HFFc6 (cell line): ENCODE measurements at regions not wholly inside any gene's neighbourhood (a gene's known extent, or its start where the extent isn't known, plus 50 kb on each side); places are given as distances from the start of the nearest gene placed in this dataset.
"Not testable (repeated sequence)": the region's sequence is repeated elsewhere in the genome, so short reads cannot be mapped to it uniquely, and the experiment has no call there.

Source experiments
- DNase-seq: peaks from one replicate; pipeline ENCODE4 v3.0.0-alpha.2; 2018
- H3K27ac Mint-ChIP-seq: 2 replicates; pipeline ENCODE4 v1.8.0; 2020; ENCODE audit warnings: mild to moderate bottlenecking, mixed read lengths
- H3K27me3 Mint-ChIP-seq: 2 replicates; pipeline ENCODE4 v1.8.0; 2021; ENCODE audit warnings: mild to moderate bottlenecking, moderate library complexity, mixed read lengths; ENCODE audit not compliant: insufficient read depth
- H3K36me3 Mint-ChIP-seq: 2 replicates; pipeline ENCODE4 v1.8.0; 2021; ENCODE audit warnings: low read depth, mixed read lengths
- H3K4me1 Mint-ChIP-seq: 2 replicates; pipeline ENCODE4 v1.8.0; 2020; ENCODE audit warnings: low read depth, mixed read lengths
- H3K4me3 Mint-ChIP-seq: 2 replicates; pipeline ENCODE4 v1.8.0; 2020; ENCODE audit warnings: mild to moderate bottlenecking, moderate library complexity, mixed read lengths
- H3K9me3 Mint-ChIP-seq: 2 replicates; pipeline ENCODE4 v1.8.0; 2020; ENCODE audit warnings: mild to moderate bottlenecking, mixed read lengths
- TF ChIP-seq, protein P1 (sequence below): fragments of 200-600 bp; sonication (generic); IDR thresholded peaks from 2 replicates; pipeline ENCODE4 v1.5.0; 2021; ENCODE audit warnings: antibody characterized with exemption, mild to moderate bottlenecking

DNA sequence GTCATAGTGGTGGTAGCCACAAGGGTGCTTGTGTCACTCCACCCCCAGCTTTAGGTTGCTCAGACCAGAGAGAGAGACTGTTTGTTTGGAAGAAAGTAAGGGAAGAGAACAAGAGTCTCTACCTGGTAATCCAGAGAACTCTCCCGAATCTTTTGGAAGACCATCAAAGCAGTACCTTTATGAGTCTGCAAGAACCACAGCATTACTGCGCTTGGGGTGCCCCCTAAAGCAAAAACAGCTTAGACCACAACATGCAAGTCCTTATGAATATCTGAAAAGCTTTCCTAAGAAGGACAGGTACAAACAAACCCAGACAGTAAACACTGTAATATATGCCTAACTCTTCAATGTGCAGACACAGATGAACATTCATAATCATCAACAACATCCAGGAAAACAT, 1398.6 kb upstream of the C9orf72 start:
- Mint-ChIP-seq H3K27ac (no peak overlapping the region), H3K4me1 (no peaks in the 10 kb centered on the region), H3K4me3 (no peak overlapping the region), H3K36me3 (no peaks in the 10 kb centered on the region), H3K9me3 (peaks cover 34% of the 10 kb centered on the region), H3K27me3 (no peaks in the 10 kb centered on the region)
- TF ChIP-seq, protein P1, sequence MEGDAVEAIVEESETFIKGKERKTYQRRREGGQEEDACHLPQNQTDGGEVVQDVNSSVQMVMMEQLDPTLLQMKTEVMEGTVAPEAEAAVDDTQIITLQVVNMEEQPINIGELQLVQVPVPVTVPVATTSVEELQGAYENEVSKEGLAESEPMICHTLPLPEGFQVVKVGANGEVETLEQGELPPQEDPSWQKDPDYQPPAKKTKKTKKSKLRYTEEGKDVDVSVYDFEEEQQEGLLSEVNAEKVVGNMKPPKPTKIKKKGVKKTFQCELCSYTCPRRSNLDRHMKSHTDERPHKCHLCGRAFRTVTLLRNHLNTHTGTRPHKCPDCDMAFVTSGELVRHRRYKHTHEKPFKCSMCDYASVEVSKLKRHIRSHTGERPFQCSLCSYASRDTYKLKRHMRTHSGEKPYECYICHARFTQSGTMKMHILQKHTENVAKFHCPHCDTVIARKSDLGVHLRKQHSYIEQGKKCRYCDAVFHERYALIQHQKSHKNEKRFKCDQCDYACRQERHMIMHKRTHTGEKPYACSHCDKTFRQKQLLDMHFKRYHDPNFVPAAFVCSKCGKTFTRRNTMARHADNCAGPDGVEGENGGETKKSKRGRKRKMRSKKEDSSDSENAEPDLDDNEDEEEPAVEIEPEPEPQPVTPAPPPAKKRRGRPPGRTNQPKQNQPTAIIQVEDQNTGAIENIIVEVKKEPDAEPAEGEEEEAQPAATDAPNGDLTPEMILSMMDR, result no peak
- no peak for DNase-seq

DNA sequence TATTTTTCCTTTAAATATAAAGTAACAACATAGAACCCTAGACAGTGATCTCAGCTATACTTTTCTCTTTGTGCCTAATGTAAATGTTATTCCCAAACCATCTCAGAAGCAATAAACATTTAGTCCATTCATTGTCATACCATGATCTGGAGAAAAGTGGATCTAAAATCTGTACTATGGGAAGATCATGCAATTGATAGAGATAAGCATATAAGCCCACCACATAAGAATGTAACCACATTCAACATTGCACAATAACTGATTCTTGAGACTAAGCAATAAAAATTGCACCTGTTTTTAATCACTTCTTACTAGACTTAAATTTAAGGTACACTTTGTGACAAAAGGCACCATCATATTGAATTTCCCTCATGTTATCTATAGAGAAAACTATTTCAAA, 1403.0 kb upstream of the C9orf72 start:
- TF ChIP-seq, protein P1, result no peak
- no peaks in the 10 kb centered on the region for H3K4me1 Mint-ChIP-seq
- H3K27me3 Mint-ChIP-seq, result no peaks in the 10 kb centered on the region
- no peak for DNase-seq
- no peak overlapping the region for H3K4me3 Mint-ChIP-seq
- no peaks in the 10 kb centered on the region for H3K36me3 Mint-ChIP-seq
- peaks cover 16% of the 10 kb centered on the region for H3K9me3 Mint-ChIP-seq
- no peak overlapping the region for H3K27ac Mint-ChIP-seq

DNA sequence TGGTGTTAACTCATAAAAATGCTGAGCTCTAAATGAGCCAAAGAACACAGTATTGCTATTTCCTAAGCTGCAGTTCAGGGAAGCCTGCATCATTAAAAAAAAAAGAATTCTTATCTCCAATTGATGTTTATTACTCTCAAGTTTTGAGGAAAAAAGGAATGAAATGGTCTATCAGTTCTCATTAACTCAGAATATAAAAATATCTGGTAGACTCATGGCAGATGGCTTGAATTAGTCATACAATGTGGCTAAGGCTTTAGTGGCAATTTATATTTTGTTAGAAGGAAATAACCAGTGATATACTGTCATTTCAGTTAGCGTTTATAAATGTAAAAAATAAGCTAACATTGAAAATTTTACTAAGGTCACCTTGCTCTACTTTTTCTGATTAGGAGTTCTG, 1403.4 kb upstream of the C9orf72 start:
- H3K36me3 Mint-ChIP-seq, result no peaks in the 10 kb centered on the region
- H3K27me3 Mint-ChIP-seq, result no peaks in the 10 kb centered on the region
- TF ChIP-seq, protein P1, result no peak
- H3K9me3 Mint-ChIP-seq, result peaks cover 16% of the 10 kb centered on the region
- H3K4me1 Mint-ChIP-seq, result no peaks in the 10 kb centered on the region
- no peak for DNase-seq
- no peak overlapping the region for H3K27ac Mint-ChIP-seq
- no peak overlapping the region for H3K4me3 Mint-ChIP-seq

DNA sequence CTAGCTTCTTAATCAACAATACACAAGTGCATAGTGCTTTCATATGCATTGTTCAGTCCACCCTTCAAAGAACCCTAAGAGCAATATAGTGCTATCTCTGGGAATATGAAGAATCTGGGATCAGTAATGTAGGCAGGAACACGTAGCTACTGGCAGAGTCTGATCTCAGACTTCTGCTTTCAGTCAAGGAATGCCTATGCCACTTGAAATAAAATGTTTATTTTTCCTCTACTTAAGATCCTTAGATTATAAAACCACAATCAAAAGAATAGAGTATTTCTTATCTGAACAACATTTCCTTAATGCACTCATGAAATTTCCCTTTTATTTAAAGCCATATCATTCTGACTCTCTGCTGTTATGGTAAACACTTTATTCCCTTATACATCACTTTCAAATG, 1407.8 kb upstream of the C9orf72 start:
- Mint-ChIP-seq H3K27me3 (no peaks in the 10 kb centered on the region), H3K4me1 (no peaks in the 10 kb centered on the region), H3K9me3 (peaks cover 3% of the 10 kb centered on the region), H3K27ac (no peak overlapping the region), H3K4me3 (no peak overlapping the region), H3K36me3 (no peaks in the 10 kb centered on the region)
- DNase-seq, result no peak
- TF ChIP-seq, protein P1, result no peak

DNA sequence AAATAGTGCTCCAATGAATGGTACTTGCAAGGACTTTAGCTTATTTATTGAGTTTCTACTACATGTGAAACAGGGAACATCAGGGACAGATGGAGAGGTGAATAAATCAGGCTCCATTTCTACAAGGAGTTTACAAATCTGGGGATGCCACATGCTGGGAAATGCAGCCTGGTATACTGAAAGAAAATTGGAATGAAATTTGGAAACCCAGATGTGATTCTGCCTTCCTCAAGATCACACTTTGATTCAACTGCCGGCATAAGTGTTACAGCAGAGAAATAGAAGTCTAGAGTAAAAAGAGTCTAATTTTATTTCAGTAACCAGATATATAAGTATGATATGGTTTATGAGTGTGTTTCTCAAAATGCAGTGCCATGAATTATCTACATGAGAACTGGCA, 1408.4 kb upstream of the C9orf72 start:
- TF ChIP-seq, protein P1, result no peak
- DNase-seq, result no peak
- Mint-ChIP-seq H3K4me1 (no peaks in the 10 kb centered on the region), H3K9me3 (peaks cover 3% of the 10 kb centered on the region), H3K4me3 (no peak overlapping the region), H3K27me3 (no peaks in the 10 kb centered on the region), H3K36me3 (no peaks in the 10 kb centered on the region), H3K27ac (no peak overlapping the region)

DNA sequence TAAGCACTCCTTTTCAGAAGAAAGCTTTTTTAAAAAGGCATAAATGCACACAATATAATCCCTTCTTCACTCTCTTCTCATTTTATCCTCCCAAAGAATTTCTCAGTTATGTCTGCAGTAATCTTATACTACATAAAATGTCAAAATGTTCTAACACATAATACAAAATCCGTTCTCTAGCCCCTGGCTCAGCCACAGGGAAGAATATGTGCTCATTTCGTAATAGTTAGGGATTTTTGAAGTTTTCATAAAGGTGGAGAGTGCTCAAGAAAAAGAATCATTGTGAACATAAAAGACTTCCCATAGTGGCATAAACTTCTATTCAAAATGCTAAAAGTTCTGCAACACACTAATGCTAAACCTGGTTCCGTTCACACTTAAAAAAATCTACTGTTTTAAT, 1410.7 kb upstream of the C9orf72 start:
- H3K9me3 Mint-ChIP-seq, result peaks cover 6% of the 10 kb centered on the region
- TF ChIP-seq, protein P1, result no peak
- no peak for DNase-seq
- H3K4me3 Mint-ChIP-seq, result no peak overlapping the region
- no peaks in the 10 kb centered on the region for H3K4me1 Mint-ChIP-seq
- no peak overlapping the region for H3K27ac Mint-ChIP-seq
- H3K27me3 Mint-ChIP-seq, result no peaks in the 10 kb centered on the region
- no peaks in the 10 kb centered on the region for H3K36me3 Mint-ChIP-seq

DNA sequence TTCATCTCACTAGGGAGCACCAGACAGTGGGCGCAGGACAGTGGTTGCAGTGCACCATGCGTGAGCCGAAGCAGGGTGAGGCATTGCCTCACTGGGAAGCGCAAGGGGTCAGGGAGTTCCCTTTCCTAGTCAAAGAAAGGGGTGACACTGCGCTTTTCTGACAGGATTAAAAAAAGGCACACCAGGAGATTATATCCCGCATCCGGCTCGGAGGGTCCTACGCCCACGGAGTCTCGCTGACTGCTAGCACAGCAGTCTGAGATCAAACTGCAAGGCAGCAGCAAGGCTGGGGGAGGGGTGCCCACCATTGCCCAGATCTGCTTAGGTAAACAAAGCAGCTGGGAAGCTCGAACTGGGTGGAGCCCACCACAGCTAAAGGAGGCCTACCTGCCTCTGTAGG, 1416.7 kb upstream of the C9orf72 start:
- H3K9me3 Mint-ChIP-seq, result peaks cover 21% of the 10 kb centered on the region
- not testable (repeated sequence) for H3K4me1 Mint-ChIP-seq, H3K4me3 Mint-ChIP-seq, DNase-seq, H3K36me3 Mint-ChIP-seq, H3K27me3 Mint-ChIP-seq, H3K27ac Mint-ChIP-seq
